ENCODE measurements at regions not wholly inside any gene's neighbourhood (a gene's known extent, or its start where the extent isn't known, plus 50 kb on each side); places are given as distances from the start of the nearest gene placed in this dataset.

GRCh38 chr20:54745780-54746179, 270.4 kb downstream of the DOK5 start:
- DNase-seq = no peak
- intact Hi-C loops (cut with DNase I, micrococcal nuclease) = no loop called here
- no peak for TF ChIP-seq CTCF (IDR thresholded peaks at IDR 0.05)

DNA sequence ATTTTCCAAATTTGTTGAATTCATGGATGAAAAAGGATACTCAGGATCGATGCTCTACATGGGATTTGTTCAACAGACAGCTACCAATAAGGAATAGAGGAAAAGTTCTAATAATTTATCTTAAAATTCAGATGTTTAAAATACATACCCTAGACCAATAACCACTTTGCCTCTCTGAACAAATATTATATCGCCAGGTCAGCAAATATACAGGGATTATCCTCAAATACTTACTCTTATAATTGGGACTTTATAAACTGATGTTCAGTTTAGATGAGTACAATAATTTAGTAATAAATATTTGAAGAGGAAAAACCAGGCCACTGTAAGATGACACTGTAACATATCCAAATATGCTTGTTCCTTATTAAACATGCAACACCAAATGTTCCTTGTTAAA, 268.7 kb downstream of the DOK5 start:
- no peak overlapping the region for H3K4me3 ChIP-seq

More at GRCh38 chr20:54745780-54746179, 270.4 kb downstream of the DOK5 start:
- Histone ChIP-seq H3K36me3 (ENCODE audit: low read depth) (no peaks in the 10 kb centered on the region), H3K4me3 (no peak overlapping the region), H3K9me3 (peaks cover 2% of the 10 kb centered on the region), H3K4me1 (ENCODE audit: low read depth) (no peaks in the 10 kb centered on the region)
- no peak for ATAC-seq

GRCh38 chr20:54742193-54742592, 266.8 kb downstream of the DOK5 start:
- no peak for ATAC-seq
- H3K4me3 ChIP-seq = no peak overlapping the region
- no peaks in the 10 kb centered on the region for H3K4me1 ChIP-seq (ENCODE audit: low read depth)
- H3K36me3 ChIP-seq (ENCODE audit: low read depth) = no peaks in the 10 kb centered on the region
- no peaks in the 10 kb centered on the region for H3K9me3 ChIP-seq
- no peak for DNase-seq
- intact Hi-C loops (cut with DNase I, micrococcal nuclease) = no loop called here
- no peak for TF ChIP-seq CTCF (IDR thresholded peaks at IDR 0.05)

More for the DNA sequence above, 268.7 kb downstream of the DOK5 start:
- H3K9me3 ChIP-seq = peaks cover 2% of the 10 kb centered on the region
- H3K4me1 ChIP-seq (ENCODE audit: low read depth) = no peaks in the 10 kb centered on the region
- H3K36me3 ChIP-seq (ENCODE audit: low read depth) = no peaks in the 10 kb centered on the region
- intact Hi-C loops (cut with DNase I, micrococcal nuclease) = no loop called here
- no peak for TF ChIP-seq CTCF (IDR thresholded peaks at IDR 0.05)
- DNase-seq (no peak), ATAC-seq (no peak)

GRCh38 chr20:54736421-54736820, 261.0 kb downstream of the DOK5 start:
- no peak overlapping the region for H3K4me3 ChIP-seq
- TF ChIP-seq CTCF (IDR thresholded peaks at IDR 0.05) = no peak
- ATAC-seq = no peak
- no peaks in the 10 kb centered on the region for H3K9me3 ChIP-seq
- intact Hi-C loops (cut with DNase I, micrococcal nuclease) = no loop called here
- H3K36me3 ChIP-seq (ENCODE audit: low read depth) = no peaks in the 10 kb centered on the region
- H3K4me1 ChIP-seq (ENCODE audit: low read depth) = no peaks in the 10 kb centered on the region
- no peak for DNase-seq

DNA sequence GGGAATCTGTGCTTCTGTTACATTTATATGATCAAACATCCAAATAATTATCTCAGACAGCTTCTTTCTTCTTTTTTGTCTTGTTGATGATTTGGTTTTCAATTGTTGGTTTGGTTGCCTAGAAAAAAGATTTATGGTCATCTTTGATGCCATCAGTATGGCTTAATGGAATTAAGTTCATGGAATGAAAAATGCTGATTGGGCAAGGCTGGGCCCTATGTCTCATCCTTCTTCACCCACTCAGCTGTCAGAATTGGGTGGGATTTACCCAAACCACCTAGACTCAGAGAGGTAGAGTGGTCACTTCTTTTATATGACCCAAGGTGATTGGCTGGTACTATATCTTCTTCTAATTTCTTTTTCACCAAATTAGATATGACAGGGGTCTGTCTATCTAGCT, 258.3 kb downstream of the DOK5 start:
- Histone ChIP-seq H3K9me3 (no peaks in the 10 kb centered on the region), H3K36me3 (ENCODE audit: low read depth) (no peaks in the 10 kb centered on the region), H3K4me1 (ENCODE audit: low read depth) (no peaks in the 10 kb centered on the region), H3K4me3 (no peak overlapping the region)
- ATAC-seq = no peak
- intact Hi-C loops (cut with DNase I, micrococcal nuclease) = no loop called here
- DNase-seq = no peak
- TF ChIP-seq CTCF (IDR thresholded peaks at IDR 0.05) = no peak

DNA sequence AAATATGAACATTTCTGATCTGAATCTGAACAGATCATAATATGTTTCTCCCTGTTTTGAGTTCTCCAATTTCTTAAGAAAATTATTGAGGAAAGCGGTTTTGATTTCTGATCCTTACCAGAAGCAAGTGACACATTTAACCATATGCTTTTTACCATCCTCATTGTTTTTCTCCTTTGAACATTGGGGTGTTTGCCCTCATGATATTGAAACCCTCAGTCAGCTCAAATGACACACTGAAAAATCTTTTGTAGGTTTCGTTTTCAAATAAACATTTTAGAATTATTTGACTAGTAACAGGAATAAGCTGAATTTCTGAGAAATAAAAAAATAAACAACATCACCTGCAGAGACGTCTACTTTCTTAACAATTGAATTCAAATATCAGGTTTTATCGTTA, 252.1 kb downstream of the DOK5 start:
- ATAC-seq = no peak
- intact Hi-C loops (cut with DNase I, micrococcal nuclease) = no loop called here
- H3K36me3 ChIP-seq (ENCODE audit: low read depth) = no peaks in the 10 kb centered on the region
- no peaks in the 10 kb centered on the region for H3K4me1 ChIP-seq (ENCODE audit: low read depth)
- no peak for DNase-seq
- TF ChIP-seq CTCF (IDR thresholded peaks at IDR 0.05) = no peak
- H3K9me3 ChIP-seq = no peaks in the 10 kb centered on the region
- H3K4me3 ChIP-seq = no peak overlapping the region

Data from mucosa of descending colon (tissue), 3 donors.